K562 (cell line): ENCODE measurements at regions not wholly inside any gene's neighbourhood (a gene's known extent, or its start where the extent isn't known, plus 50 kb on each side); places are given as distances from the start of the nearest gene placed in this dataset.

Experiments
- ATAC-seq: fragments of 200-7000 bp; cut with Tn5 transposase; 3 replicates; pipeline ENCODE4 v1.9.1; 2020; ENCODE audit warnings: moderate library complexity
- BruUV-seq: library from RNA; stranded (reverse); fragments of 400-500 nt; replicated peaks from 2 replicates; lab custom pipeline; 2021; lab: Mats Ljungman, UMichigan
- CTCF ChIA-PET: fragments of 300-600 bp; formaldehyde crosslinking; extraction: SDS; loops from one replicate; lab custom pipeline; 2021; ENCODE audit warnings: low intra/inter-chr PET ratio; lab: Yijun Ruan, JAX
- POLR2A ChIA-PET: fragments of 300-600, 350-650 bp; sonication (Branson Sonifier 250); formaldehyde crosslinking; extraction: SDS; loops from one replicate; lab custom pipeline; 2021; ENCODE audit warnings: antibody characterized with exemption, inconsistent platforms; lab: Yijun Ruan, JAX
- DNase-seq, 4 experiments: peaks; one replicate each; pipeline versions ENCODE4 v3.0.0 to v3.0.0-alpha.2; 2011 to 2018; ENCODE audit warnings: low spot score in 3 of 4, mixed read lengths in 3 of 4; ENCODE audit errors: extremely low read depth in 1 of 4
- FAIRE-seq: peaks from 2 replicates; lab custom pipeline; 2011; peaks lifted over from hg19 to GRCh38; lab: Jason Lieb, UNC
- H2AFZ ChIP-seq: 2 replicates; pipeline ENCODE4 v1.6.0; 2011; ENCODE audit warnings: low read depth, low read length, control low read depth, inconsistent platforms
- H3K27ac ChIP-seq: fragments of 200-600 bp; 3 replicates; pipeline ENCODE4 v1.8.0; 2011; ENCODE audit warnings: low read depth, mild to moderate bottlenecking, control low read depth, inconsistent platforms, low read length, moderate library complexity, mixed read lengths; ENCODE audit errors: extremely low read depth
- H3K27me3 ChIP-seq, 2 experiments: fragments of 300-600 bp in 1 of 2; 2 replicates in 1 of 2; 3 replicates in 1 of 2; pipeline versions ENCODE4 v1.6.0 to v1.8.0; 2011; ENCODE audit warnings: inconsistent platforms in 2 of 2, low read length in 2 of 2, mild to moderate bottlenecking in 1 of 2, mixed read lengths in 1 of 2, moderate library complexity in 1 of 2; ENCODE audit not compliant: control insufficient read depth in 2 of 2, insufficient read depth in 2 of 2
- H3K36me3 ChIP-seq: fragments of 300-600 bp; 3 replicates; pipeline ENCODE4 v1.8.0; 2011; ENCODE audit warnings: mild to moderate bottlenecking, low read length, inconsistent platforms; ENCODE audit not compliant: control insufficient read depth, insufficient read depth
- H3K4me1 ChIP-seq, 2 experiments: fragments of 200-600 bp in 1 of 2; replicated peaks in 1 of 2; 2 replicates in 1 of 2; 3 replicates in 1 of 2; pipeline versions ENCODE4 v1.5.1 to v1.8.0; 2011; ENCODE audit warnings: inconsistent platforms in 2 of 2, low read length in 2 of 2, mild to moderate bottlenecking in 1 of 2, mixed read lengths in 1 of 2, moderate library complexity in 1 of 2; ENCODE audit not compliant: control insufficient read depth in 2 of 2, insufficient read depth in 2 of 2
- H3K4me2 ChIP-seq: 2 replicates; pipeline ENCODE4 v1.6.1; 2011; ENCODE audit warnings: low read length, control low read depth, inconsistent platforms, mixed read lengths; ENCODE audit not compliant: insufficient read depth
- H3K4me3 ChIP-seq: fragments of 200-600 bp; sonication (generic), shearing (Covaris generic); 2 replicates; pipeline ENCODE4 v1.5.1; 2016; ENCODE audit warnings: control low read depth, inconsistent platforms
- H3K79me2 ChIP-seq: fragments of 200-600 bp; 3 replicates; pipeline ENCODE4 v1.8.0; 2011; ENCODE audit warnings: low read length, inconsistent platforms; ENCODE audit not compliant: control insufficient read depth, insufficient read depth
- H3K9ac ChIP-seq, 2 experiments: 2 replicates each; pipeline versions ENCODE4 v1.6.0 to v1.6.1; 2011; ENCODE audit warnings: low read depth in 2 of 2, low read length in 2 of 2, control low read depth in 1 of 2, inconsistent platforms in 1 of 2, mild to moderate bottlenecking in 1 of 2, mixed read lengths in 1 of 2; ENCODE audit not compliant: insufficient read depth in 1 of 2
- H3K9me1 ChIP-seq: one replicate; pipeline ENCODE4 v1.6.0; 2011; ENCODE audit warnings: inconsistent platforms, mild to moderate bottlenecking, low read length, moderate library complexity; ENCODE audit not compliant: control insufficient read depth, insufficient read depth
- H3K9me3 ChIP-seq: replicated peaks from 2 replicates; pipeline ENCODE4 v1.5.1; 2011; ENCODE audit warnings: low read depth, low read length, inconsistent platforms; ENCODE audit not compliant: control insufficient read depth, insufficient read depth
- H4K20me1 ChIP-seq: replicated peaks from 2 replicates; pipeline ENCODE4 v1.6.1; 2011; ENCODE audit warnings: low read length, inconsistent platforms, mixed read lengths; ENCODE audit not compliant: control insufficient read depth, insufficient read depth
- HDGF ChIP-seq: fragments of 450-650 bp; IDR thresholded peaks from 2 replicates; pipeline ENCODE4 v1.6.1; 2016
- MYC ChIP-seq, 2 experiments: fragments of 250-450 bp in 1 of 2; sonication (Bioruptor Pico) in 1 of 2; IDR thresholded peaks; 2 replicates each; pipeline versions ENCODE4 v1.5.1 to v1.6.1; 2012 to 2021; ENCODE audit warnings: low read depth in 2 of 2, borderline replicate concordance in 1 of 2, improper control_type of control experiment in 1 of 2, low read length in 1 of 2, mild to moderate bottlenecking in 1 of 2, moderate library complexity in 1 of 2
- NFYB ChIP-seq: IDR thresholded peaks from 2 replicates; pipeline ENCODE4 v1.6.1; 2011; ENCODE audit warnings: mild to moderate bottlenecking, moderate library complexity; ENCODE audit not compliant: insufficient read length; ENCODE audit errors: extremely low read depth
- NONO ChIP-seq, 2 experiments: fragments of 200-400 bp in 1 of 2; fragments of 450-650 bp in 1 of 2; formaldehyde crosslinking in 1 of 2; IDR thresholded peaks; 2 replicates each; pipeline ENCODE4 v1.6.1; 2017; ENCODE audit warnings: low read depth in 2 of 2, mild to moderate bottlenecking in 2 of 2, moderate library complexity in 2 of 2, low read length in 1 of 2
- RBM15 ChIP-seq: fragments of 200-400 bp; formaldehyde crosslinking; IDR thresholded peaks from 2 replicates; pipeline ENCODE4 v1.6.1; 2018; ENCODE audit warnings: mild to moderate bottlenecking, low read length, moderate library complexity; ENCODE audit not compliant: insufficient read depth
- TAF9B ChIP-seq: fragments of 450-650 bp; IDR thresholded peaks from 2 replicates; pipeline ENCODE4 v1.6.1; 2018; ENCODE audit warnings: mild to moderate bottlenecking; ENCODE audit not compliant: partially characterized antibody
- U2AF2 ChIP-seq: fragments of 200-400 bp; formaldehyde crosslinking; optimal IDR thresholded peaks from 2 replicates; pipeline ENCODE3; 2017; ENCODE audit warnings: low read depth, mild to moderate bottlenecking, low read length
- ZNF23 ChIP-seq: fragments of 250-450 bp; sonication (Bioruptor Pico); IDR thresholded peaks from 2 replicates; pipeline ENCODE4 v1.4.0; 2020; ENCODE audit warnings: mild to moderate bottlenecking
- ZNF282 ChIP-seq: sonication (generic); formaldehyde crosslinking; IDR thresholded peaks from 2 replicates; pipeline ENCODE4 v1.8.1; 2023; ENCODE audit warnings: missing genetic modification reagents
- WGBS: fragments of 100-300 bp; shearing (Covaris generic); methylation state at CpG from one replicate; pipeline ENCODE4 v1.1.6; 2016; ENCODE audit warnings: low coverage, mixed read lengths; ENCODE audit not compliant: insufficient coverage; ENCODE audit errors: missing lambda C conversion rate; 5-methylcytosine and 5-hydroxymethylcytosine counted together
- in situ Hi-C: fragments of 300-500 bp; cut with MboI; formaldehyde crosslinking; loops from 4 replicates; pipeline ENCODE4 v1.15.0; 2018; ENCODE audit warnings: inconsistent platforms, mixed read lengths
- intact Hi-C: fragments of 100-400 bp; cut with micrococcal nuclease; formaldehyde crosslinking; loops from 2 replicates; pipeline ENCODE4 v1.14.2; 2022
- TF ChIP-seq, protein P1 (sequence below), 2 experiments: fragments of 450-650 bp; conservative IDR thresholded peaks; 2 replicates each; pipeline ENCODE4 v1.6.1; 2017; ENCODE audit warnings: mild to moderate bottlenecking in 2 of 2, moderate library complexity in 2 of 2
- TF ChIP-seq, protein P2 (sequence below): fragments of 450-650 bp; IDR thresholded peaks from 2 replicates; pipeline ENCODE4 v1.6.1; 2016; ENCODE audit warnings: missing biosample characterization, missing genetic modification characterization

DNA sequence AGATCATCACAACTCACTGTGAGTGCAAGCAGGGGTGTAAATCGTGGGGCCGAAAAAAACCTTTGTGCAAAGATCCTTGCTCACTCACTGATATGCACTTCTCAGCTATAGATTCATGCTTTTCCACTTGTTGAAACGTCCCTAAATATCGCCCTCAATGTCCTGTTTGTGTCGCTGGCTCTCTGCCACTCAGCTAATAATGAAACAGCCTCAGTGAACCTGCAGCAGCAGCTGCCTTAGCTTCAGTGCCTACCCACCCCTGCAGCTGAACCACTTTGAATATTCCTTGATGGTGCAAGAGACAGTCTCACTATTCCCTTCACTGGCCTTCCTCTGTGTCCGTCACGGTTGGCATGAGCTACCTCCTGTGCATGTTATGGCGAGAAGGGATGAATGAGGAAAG, 128.9 kb upstream of the NAA20 start:
- POLR2A ChIA-PET, result interaction anchor here (1.0 kb wide), 1 partner anchor 10 kb away, joined by 4 read pairs; no protein-coding TSS in a partner anchor
- Histone ChIP-seq H3K4me1 (no peaks in the 10 kb centered on the region), H3K9me3 (no peaks in the 10 kb centered on the region), H3K9ac (no peak overlapping the region), H3K27me3 (peaks cover 0 to 18% of the 10 kb centered on the region in 2 experiments; a peak in 1 of 5 replicates), H2AFZ (no peak overlapping the region), H4K20me1 (no peaks in the 10 kb centered on the region), H3K9me1 (no peaks in the 10 kb centered on the region), H3K79me2 (no peaks in the 10 kb centered on the region), H3K36me3 (no peaks in the 10 kb centered on the region), H3K4me3 (no peak overlapping the region), H3K4me2 (no peak overlapping the region), H3K27ac (no peak overlapping the region)
- FAIRE-seq (no peak), DNase-seq (no peak), ATAC-seq (no peak)
- in situ Hi-C loops (no loop called here), intact Hi-C loops (no loop called here)
- WGBS, result 0% methylated on average over 8 of the region's 8 CpGs
- TF ChIP-seq TAF9B, result no peak
- no peak for TF ChIP-seq RBM15
- no TSS peak for BruUV-seq
- CTCF ChIA-PET, result no interaction called here

DNA sequence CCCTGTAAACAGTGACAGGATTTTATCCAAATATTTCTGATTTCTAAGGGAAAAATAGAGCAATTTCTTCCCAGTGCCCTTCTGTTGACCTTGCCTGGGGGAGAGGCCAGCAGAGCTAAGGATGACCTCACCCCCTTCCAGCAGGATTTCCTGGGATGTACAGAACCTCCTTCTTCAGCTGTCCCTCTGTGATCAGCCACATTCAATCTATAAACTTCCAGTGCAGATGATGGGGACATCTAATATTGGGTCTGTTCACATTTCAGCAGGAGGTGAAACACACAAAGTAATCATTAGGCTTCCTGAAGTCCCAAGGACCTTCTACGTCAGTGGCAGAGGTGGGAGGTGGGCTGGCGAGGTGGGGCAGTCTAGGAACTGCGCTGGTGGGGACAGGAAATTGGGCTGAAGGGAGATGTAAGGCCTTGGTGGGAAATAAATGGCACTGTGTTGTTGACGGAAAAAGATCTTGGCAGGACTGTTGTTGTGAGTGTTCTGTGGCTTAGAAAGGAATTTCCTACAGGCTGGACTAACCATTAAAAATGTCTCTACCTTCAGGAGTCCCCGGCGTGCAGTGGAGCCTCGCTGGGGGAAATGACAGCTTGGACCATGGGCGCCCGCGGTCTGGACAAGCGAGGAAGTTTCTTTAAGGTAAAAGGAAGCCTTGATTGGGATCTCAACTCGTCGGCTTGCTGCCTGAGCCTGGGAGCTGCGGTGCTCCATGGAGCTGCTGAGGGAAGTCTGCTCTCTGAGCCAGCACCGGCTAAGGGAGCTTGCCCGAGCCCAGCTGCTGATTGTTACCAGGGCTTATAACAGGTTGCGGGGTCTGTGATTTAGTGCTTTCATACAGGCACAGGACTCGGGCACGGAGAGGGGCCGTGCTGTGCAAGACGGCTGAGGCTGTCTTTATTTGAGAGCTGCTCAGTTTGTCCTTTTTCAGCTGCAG, 127.9 kb upstream of the NAA20 start:
- no peaks in the 10 kb centered on the region for H4K20me1 ChIP-seq
- no peaks in the 10 kb centered on the region for H3K36me3 ChIP-seq
- DNase-seq (no peak), ATAC-seq (no peak), FAIRE-seq (no peak)
- no TSS peak for BruUV-seq
- no peaks in the 10 kb centered on the region for H3K4me1 ChIP-seq
- WGBS, result 0% methylated on average over 16 of the region's 21 CpGs
- POLR2A ChIA-PET, result interaction anchor here (1.0 kb wide), 1 partner anchor 11 kb away, joined by 4 read pairs; no protein-coding TSS in a partner anchor
- H3K79me2 ChIP-seq, result no peaks in the 10 kb centered on the region
- in situ Hi-C loops (no loop called here), intact Hi-C loops (no loop called here)
- CTCF ChIA-PET, result no interaction called here
- H2AFZ ChIP-seq, result no peak overlapping the region
- H3K9me1 ChIP-seq, result no peaks in the 10 kb centered on the region
- H3K9me3 ChIP-seq, result no peaks in the 10 kb centered on the region
- no peak overlapping the region for H3K4me2 ChIP-seq
- H3K27me3 ChIP-seq, result peaks cover 0 to 18% of the 10 kb centered on the region in 2 experiments; a peak in 1 of 5 replicates
- no peak overlapping the region for H3K4me3 ChIP-seq
- no peak overlapping the region for H3K27ac ChIP-seq
- no peak overlapping the region for H3K9ac ChIP-seq
- TF ChIP-seq MYC (IDR thresholded peaks at IDR 0.05; ENCODE audit: low read depth, low read length), result no peak
- no peak for TF ChIP-seq MYC (CRISPR knock-in tag; IDR thresholded peaks at IDR 0.05; ENCODE audit: borderline replicate concordance, low read depth)
- no peak for TF ChIP-seq ZNF23 (CRISPR knock-in tag)
- no peak for TF ChIP-seq NFYB
- TF ChIP-seq, protein P1, sequence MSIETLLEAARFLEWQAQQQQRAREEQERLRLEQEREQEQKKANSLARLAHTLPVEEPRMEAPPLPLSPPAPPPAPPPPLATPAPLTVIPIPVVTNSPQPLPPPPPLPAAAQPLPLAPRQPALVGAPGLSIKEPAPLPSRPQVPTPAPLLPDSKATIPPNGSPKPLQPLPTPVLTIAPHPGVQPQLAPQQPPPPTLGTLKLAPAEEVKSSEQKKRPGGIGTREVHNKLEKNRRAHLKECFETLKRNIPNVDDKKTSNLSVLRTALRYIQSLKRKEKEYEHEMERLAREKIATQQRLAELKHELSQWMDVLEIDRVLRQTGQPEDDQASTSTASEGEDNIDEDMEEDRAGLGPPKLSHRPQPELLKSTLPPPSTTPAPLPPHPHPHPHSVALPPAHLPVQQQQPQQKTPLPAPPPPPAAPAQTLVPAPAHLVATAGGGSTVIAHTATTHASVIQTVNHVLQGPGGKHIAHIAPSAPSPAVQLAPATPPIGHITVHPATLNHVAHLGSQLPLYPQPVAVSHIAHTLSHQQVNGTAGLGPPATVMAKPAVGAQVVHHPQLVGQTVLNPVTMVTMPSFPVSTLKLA (conservative IDR thresholded peaks at IDR 0.05), result no peak
- no peak for TF ChIP-seq U2AF2
- TF ChIP-seq ZNF282 (CRISPR knock-in tag), result no peak
- TF ChIP-seq, protein P2, sequence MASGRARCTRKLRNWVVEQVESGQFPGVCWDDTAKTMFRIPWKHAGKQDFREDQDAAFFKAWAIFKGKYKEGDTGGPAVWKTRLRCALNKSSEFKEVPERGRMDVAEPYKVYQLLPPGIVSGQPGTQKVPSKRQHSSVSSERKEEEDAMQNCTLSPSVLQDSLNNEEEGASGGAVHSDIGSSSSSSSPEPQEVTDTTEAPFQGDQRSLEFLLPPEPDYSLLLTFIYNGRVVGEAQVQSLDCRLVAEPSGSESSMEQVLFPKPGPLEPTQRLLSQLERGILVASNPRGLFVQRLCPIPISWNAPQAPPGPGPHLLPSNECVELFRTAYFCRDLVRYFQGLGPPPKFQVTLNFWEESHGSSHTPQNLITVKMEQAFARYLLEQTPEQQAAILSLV, result no peak
- TF ChIP-seq NONO (IDR thresholded peaks at IDR 0.05; ENCODE audit: low read depth in 2 of 2, low read length in 1 of 2), result no peak
- no peak for TF ChIP-seq HDGF
